Naive thymus-derived CD8-positive, alpha-beta T cell (primary cell): ENCODE measurements at regions not wholly inside any gene's neighbourhood (a gene's known extent, or its start where the extent isn't known, plus 50 kb on each side); places are given as distances from the start of the nearest gene placed in this dataset.
A peak's percentile ranks its signal among the peaks of the same experiment; 100 is the strongest.
"Not testable (repeated sequence)": the region's sequence is repeated elsewhere in the genome, so short reads cannot be mapped to it uniquely, and the experiment has no call there.

ENCODE experiments used
- ATAC-seq, 2 donors: fragments of 150-1000 bp; cut with Tn5 transposase in 1 of 2; sonication (Bioruptor Pico), chemical (Tn5 transposase) in 1 of 2; 1 replicate in 1 of 2; 2 replicates in 1 of 2; pipeline ENCODE4 v1.10.0; 2021; ENCODE audit warnings: mild to moderate bottlenecking in 2 of 2, moderate library complexity in 2 of 2
- POLR2A ChIA-PET: fragments of 350-600 bp; sonication (Branson Sonifier 250); formaldehyde crosslinking; loops from one replicate; lab custom pipeline; 2021; ENCODE audit warnings: antibody characterized with exemption; lab: Charles Lee
- DNase-seq, 10 donors: peaks; one replicate each; pipeline versions ENCODE4 v3.0.0 to v3.0.0-alpha.2; 2020 to 2022
- H3K27ac Mint-ChIP-seq, 10 donors: one replicate each; pipeline ENCODE4 v1.8.0; 2020 to 2022; ENCODE audit warnings: mild to moderate bottlenecking in 10 of 10, mixed read lengths in 10 of 10, moderate library complexity in 4 of 10, inconsistent platforms in 1 of 10
- H3K27me3 Mint-ChIP-seq, 5 donors: one replicate each; pipeline ENCODE4 v1.8.0; 2021 to 2022; ENCODE audit warnings: mixed read lengths in 5 of 5
- H3K36me3 Mint-ChIP-seq, 3 donors: one replicate each; pipeline ENCODE4 v1.8.0; 2020 to 2022; ENCODE audit warnings: mixed read lengths in 3 of 3, mild to moderate bottlenecking in 2 of 3, inconsistent platforms in 1 of 3
- H3K4me1 Mint-ChIP-seq, 4 donors: one replicate each; pipeline ENCODE4 v1.8.0; 2021 to 2022; ENCODE audit warnings: mixed read lengths in 4 of 4
- H3K4me3 Mint-ChIP-seq, 10 donors: one replicate each; pipeline ENCODE4 v1.8.0; 2020 to 2022; ENCODE audit warnings: mild to moderate bottlenecking in 10 of 10, mixed read lengths in 10 of 10, moderate library complexity in 6 of 10, inconsistent platforms in 1 of 10
- H3K9me3 Mint-ChIP-seq, 9 donors: one replicate each; pipeline ENCODE4 v1.8.0; 2020 to 2022; ENCODE audit warnings: mixed read lengths in 9 of 9, mild to moderate bottlenecking in 3 of 9, inconsistent platforms in 1 of 9, moderate library complexity in 1 of 9

DNA sequence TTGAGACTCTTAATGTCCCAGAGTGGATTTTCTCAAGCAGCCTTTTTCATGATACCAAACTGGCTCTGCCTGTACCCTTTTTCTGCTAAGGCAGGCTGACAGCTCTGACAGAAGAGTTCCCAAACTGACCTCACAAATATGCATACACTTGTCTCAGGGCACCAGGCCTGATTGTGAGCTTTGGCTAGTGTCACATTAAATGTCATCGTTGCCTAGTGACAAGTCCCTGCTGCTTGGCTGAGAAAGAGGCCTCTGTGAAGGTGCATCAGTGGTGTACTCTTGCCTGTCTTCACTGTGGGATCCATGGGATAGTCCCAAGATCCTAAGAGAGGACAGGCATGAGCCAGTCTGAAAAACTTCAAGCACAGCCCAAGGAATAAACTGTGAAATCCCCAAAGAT, 68.8 kb downstream of the RBMY1J start:
- H3K4me1 Mint-ChIP-seq, DNase-seq, H3K36me3 Mint-ChIP-seq, H3K4me3 Mint-ChIP-seq, H3K27ac Mint-ChIP-seq, ATAC-seq, H3K9me3 Mint-ChIP-seq, POLR2A ChIA-PET, H3K27me3 Mint-ChIP-seq: not testable (repeated sequence)

DNA sequence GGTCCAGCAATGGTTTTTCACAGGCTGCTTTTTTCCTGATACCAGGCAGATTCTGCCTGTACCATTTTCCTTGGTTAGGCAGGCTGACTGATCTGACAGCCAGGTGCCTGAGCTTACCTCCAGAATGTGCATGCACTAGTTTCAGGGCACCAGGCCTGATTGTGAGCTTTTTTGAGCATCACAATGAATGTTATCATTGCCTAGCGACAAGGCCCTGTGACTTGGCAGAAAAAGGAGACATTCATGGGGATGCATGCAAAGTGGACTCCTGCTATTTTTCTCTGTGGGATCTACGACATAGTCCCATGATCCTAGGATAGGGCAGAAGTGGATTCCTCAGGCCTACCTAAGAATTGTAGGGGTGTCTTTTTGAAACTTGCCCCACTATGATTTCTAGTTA, 74.6 kb downstream of the RBMY1J start:
- H3K4me3 Mint-ChIP-seq, POLR2A ChIA-PET, H3K9me3 Mint-ChIP-seq, ATAC-seq, H3K27ac Mint-ChIP-seq, H3K4me1 Mint-ChIP-seq, H3K27me3 Mint-ChIP-seq, DNase-seq, H3K36me3 Mint-ChIP-seq: not testable (repeated sequence)

DNA sequence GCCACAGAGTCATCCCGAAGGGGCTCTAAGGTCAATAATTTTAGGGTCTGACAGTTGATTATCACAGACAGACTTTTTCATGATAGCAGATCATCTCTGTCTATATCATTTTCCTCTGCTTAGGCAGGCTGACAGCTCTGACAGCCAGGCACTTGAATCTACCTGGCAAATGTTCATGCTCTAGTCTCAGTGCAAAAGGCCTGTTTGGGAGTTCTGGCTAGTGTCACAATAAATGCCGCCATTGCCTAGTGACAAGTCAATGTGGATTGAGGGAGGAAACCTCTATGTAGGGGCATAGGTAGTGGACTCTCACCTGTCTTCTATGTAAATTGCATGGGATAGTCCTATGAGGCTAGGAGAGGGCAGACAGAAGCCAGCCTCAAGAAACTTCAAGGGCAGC, 81.3 kb downstream of the RBMY1J start:
- not testable (repeated sequence) for H3K36me3 Mint-ChIP-seq

DNA sequence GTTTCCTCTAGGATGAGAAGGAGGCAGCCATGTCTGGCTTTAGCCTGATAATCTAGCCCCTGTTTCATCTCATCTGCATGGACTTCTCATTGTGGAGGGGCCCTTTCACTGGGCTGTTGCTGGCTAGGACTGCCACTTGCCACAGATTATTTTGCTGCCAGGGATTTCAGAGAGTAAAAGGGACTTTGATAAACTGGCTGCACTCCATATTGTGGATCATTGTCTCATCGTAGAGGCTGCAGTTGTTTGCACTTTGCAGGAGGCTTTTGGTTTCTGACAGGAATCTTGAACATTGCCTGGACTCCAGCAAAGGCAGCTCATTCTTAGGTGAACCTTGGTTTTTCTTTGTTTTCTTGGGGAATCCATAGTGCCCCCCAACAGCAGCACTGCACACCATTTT, 85.5 kb downstream of the RBMY1J start:
- POLR2A ChIA-PET, result not testable (repeated sequence)

More for the DNA sequence above, 81.3 kb downstream of the RBMY1J start:
- POLR2A ChIA-PET, H3K4me3 Mint-ChIP-seq, H3K9me3 Mint-ChIP-seq, H3K4me1 Mint-ChIP-seq, ATAC-seq, H3K27ac Mint-ChIP-seq, DNase-seq, H3K27me3 Mint-ChIP-seq: not testable (repeated sequence)

DNA sequence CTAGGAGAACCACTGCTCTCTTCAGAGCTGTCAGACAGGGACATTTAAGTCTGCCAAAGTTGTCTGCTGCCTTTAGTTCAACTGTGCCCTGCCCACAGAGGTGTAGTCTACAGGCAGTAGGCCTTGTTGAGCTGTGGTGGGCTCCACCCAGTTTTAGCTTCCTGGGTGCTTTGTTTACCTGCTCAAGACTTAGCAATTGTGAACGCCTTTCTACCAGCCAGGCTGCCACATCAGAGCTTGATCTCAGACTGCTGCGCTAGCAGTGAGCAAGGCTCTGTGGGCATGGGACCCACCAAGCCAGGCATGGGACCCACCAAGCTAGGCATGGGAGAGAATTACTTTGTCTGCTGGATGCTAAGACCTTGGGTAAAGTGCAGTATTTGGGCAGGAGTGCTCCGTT, 96.5 kb downstream of the RBMY1J start:
- H3K4me3 Mint-ChIP-seq, DNase-seq, POLR2A ChIA-PET, H3K27ac Mint-ChIP-seq, H3K27me3 Mint-ChIP-seq, H3K36me3 Mint-ChIP-seq, H3K9me3 Mint-ChIP-seq, H3K4me1 Mint-ChIP-seq: not testable (repeated sequence)
- peak; percentile 88 to 89 for ATAC-seq

More for the DNA sequence above, 85.5 kb downstream of the RBMY1J start:
- not testable (repeated sequence) for H3K9me3 Mint-ChIP-seq, ATAC-seq, DNase-seq, H3K27me3 Mint-ChIP-seq, H3K36me3 Mint-ChIP-seq, H3K4me1 Mint-ChIP-seq, H3K27ac Mint-ChIP-seq, H3K4me3 Mint-ChIP-seq

DNA sequence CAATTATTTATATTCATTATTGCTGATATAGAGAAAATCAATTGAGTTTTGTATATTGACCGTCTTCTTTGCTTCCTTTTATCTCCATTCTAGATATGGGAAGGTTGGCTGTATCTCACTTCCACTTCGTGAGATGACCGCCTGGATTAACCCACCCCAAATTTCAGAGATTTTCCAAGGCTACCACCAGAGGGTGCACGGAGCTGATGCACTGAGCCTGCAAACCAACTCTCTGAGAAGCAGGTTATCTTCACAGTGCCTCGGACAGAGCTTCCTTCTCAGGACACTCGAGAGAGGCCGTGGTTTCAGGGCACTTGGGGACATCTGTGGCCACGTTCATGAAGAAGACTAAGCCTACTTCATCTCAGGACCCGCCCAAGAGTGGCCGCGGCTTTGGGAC, 110.5 kb downstream of the RBMY1J start:
- not testable (repeated sequence) for ATAC-seq, H3K9me3 Mint-ChIP-seq

DNA sequence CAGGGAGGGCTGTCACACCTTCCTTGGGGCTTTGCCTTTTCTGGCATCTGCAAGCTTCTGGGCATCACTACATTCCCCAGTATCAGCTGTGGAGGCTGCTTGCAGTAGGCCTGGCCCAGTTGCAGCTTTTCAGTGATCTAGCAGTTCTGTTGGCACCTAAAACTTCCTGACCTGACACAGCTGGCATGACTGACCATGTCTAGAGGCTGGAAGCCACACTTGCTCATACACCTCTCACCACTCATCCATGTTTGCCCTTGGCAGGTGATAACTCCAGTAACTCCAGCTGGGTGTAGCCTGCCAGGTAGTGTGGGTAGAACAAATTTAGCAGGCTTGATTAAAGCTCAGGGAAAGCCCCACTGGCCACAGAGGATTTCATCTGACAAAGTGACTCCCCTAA, 122.6 kb downstream of the RBMY1J start:
- H3K9me3 Mint-ChIP-seq, H3K27me3 Mint-ChIP-seq, H3K27ac Mint-ChIP-seq, H3K4me3 Mint-ChIP-seq, H3K4me1 Mint-ChIP-seq, POLR2A ChIA-PET, H3K36me3 Mint-ChIP-seq, ATAC-seq, DNase-seq: not testable (repeated sequence)

More for the DNA sequence above, 110.5 kb downstream of the RBMY1J start:
- H3K36me3 Mint-ChIP-seq, H3K4me3 Mint-ChIP-seq, POLR2A ChIA-PET, H3K27me3 Mint-ChIP-seq, H3K4me1 Mint-ChIP-seq, H3K27ac Mint-ChIP-seq, DNase-seq: not testable (repeated sequence)

DNA sequence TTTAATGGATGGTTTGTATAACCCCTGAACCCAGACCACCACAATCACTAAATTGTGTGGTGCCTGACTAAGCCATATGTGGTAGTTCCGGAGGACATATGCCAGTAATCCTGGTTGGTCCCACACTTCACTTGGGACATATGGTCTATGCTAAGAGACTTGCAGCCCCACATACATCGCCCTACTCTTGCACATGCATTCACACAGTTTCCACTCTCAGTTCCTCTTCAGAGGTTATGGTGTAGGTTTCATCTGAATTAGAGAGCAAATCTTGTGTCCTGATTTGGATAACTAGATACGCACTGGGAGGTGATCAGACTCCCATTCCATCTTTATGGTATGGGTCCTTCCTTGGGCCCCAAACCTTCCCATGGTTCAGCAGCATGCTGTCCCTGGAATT, 169.8 kb downstream of the RBMY1J start:
- H3K27ac Mint-ChIP-seq, H3K27me3 Mint-ChIP-seq, DNase-seq, ATAC-seq, H3K4me3 Mint-ChIP-seq, POLR2A ChIA-PET, H3K4me1 Mint-ChIP-seq, H3K36me3 Mint-ChIP-seq, H3K9me3 Mint-ChIP-seq: not testable (repeated sequence)

DNA sequence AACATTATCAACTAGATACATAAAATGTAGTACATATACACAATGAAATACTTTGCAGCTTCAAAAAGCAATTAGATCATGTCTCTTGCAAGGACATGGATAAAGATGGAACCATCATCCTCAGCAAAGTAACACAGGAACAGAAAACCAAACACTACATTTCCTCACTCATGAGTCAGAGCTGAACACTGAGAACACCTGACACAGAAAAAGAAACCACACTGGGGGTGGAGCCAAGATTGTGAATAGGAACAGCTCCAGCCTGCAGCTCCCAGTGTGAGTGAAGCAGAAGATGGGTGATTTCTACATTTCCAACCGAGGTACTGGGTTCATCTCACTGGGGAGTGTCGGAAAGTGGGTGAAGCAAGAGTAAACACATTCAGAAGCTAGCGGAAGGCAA, 195.6 kb downstream of the RBMY1J start:
- H3K9me3 Mint-ChIP-seq, H3K36me3 Mint-ChIP-seq, POLR2A ChIA-PET, H3K27ac Mint-ChIP-seq, H3K4me1 Mint-ChIP-seq, ATAC-seq, H3K27me3 Mint-ChIP-seq, H3K4me3 Mint-ChIP-seq, DNase-seq: not testable (repeated sequence)

DNA sequence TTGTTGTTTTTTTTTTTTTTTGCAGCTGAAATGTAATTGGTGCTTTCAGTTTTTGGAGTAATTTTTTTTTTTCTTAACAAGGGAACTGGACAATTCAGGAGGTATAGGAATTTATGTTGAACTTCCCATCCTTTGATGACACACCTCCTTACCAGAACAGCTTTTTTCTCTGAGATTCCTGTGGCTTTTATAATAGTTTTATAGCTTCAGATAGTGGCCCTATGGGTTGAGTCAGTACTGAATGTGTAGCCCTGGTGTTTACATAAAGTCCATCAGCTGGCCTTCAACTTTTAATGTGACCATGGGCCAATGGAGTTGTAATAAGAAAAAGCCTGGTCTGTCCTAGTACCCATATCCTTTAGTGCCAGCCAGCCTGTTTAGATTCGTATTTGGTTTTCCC, 201.8 kb downstream of the RBMY1J start:
- H3K4me1 Mint-ChIP-seq, H3K36me3 Mint-ChIP-seq, ATAC-seq, H3K4me3 Mint-ChIP-seq, H3K9me3 Mint-ChIP-seq, POLR2A ChIA-PET, DNase-seq, H3K27me3 Mint-ChIP-seq, H3K27ac Mint-ChIP-seq: not testable (repeated sequence)

DNA sequence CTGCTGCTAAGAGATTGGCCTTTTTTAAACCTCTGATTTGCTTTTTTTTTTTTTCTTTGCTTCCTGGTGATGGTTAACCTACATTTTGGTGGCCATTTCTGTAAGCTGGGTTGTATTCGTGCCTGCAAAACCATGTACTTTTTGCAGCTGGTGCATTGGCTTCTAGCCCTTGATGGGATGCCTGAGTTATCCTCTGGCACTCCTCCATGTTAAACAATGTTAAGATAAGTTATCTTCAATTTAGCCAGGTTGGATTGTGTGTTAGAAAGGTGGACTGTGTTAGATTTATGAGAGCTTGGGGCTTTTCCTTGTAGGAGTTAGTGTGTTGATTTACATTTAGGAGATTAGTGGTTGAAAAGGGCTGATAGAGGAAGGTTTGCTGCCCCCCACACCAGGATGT, 202.4 kb downstream of the RBMY1J start:
- DNase-seq, H3K4me1 Mint-ChIP-seq, H3K27me3 Mint-ChIP-seq, ATAC-seq, H3K27ac Mint-ChIP-seq, H3K9me3 Mint-ChIP-seq, POLR2A ChIA-PET, H3K36me3 Mint-ChIP-seq, H3K4me3 Mint-ChIP-seq: not testable (repeated sequence)

DNA sequence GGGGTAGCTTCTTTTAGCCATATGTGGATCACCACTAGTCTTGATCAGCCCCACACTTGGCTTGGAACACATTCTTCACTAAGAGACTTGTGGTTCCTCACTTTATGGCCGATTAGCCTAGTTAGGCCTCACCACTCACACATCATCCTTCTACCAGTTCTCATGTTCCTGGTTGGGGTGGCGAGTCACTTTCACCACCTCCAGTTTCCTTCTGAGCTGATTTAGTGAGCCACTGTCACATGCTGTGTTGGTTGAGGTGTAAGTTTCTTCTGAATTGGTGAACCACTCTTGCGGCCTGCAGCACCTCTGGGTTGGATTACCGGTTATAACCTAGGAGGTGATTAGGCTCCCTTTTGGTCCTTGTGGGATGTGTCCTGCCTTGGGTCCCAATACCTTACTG, 203.7 kb downstream of the RBMY1J start:
- H3K36me3 Mint-ChIP-seq, POLR2A ChIA-PET, H3K9me3 Mint-ChIP-seq, DNase-seq, H3K27ac Mint-ChIP-seq, H3K4me3 Mint-ChIP-seq, H3K4me1 Mint-ChIP-seq, ATAC-seq, H3K27me3 Mint-ChIP-seq: not testable (repeated sequence)

DNA sequence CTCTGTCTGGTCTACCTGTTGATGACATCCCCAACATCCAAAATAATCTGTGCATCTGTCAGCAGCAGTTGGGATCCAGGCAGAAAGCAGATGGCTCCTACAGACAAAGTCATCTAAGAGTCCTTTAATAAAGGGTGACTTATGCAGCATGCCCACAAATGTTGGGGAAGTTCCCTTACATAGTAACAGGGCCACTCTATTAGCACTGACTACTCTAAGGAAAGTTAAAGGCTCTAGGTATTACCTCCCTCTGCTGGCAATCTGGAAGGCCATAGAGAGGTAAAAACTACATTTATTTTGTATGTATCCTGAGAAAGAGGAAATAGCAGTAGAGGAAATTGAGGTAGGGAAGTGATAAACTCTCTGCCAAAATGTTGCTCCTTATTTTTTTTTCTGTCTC, 209.6 kb downstream of the RBMY1J start:
- H3K27me3 Mint-ChIP-seq, ATAC-seq, H3K9me3 Mint-ChIP-seq, H3K36me3 Mint-ChIP-seq, H3K27ac Mint-ChIP-seq, DNase-seq, H3K4me3 Mint-ChIP-seq, H3K4me1 Mint-ChIP-seq, POLR2A ChIA-PET: not testable (repeated sequence)
